GM10248 (cell line): ENCODE measurements at regions not wholly inside any gene's neighbourhood (a gene's known extent, or its start where the extent isn't known, plus 50 kb on each side); places are given as distances from the start of the nearest gene placed in this dataset.

Experiments
- CTCF ChIA-PET: fragments of 300-600 bp; sonication (Branson Sonifier 250); formaldehyde crosslinking; extraction: SDS; loops from one replicate; lab custom pipeline; 2021; ENCODE audit warnings: antibody characterized with exemption; lab: Yijun Ruan, JAX
- POLR2A ChIA-PET: fragments of 350-650 bp; sonication (Branson Sonifier 250); formaldehyde crosslinking; extraction: SDS; loops from one replicate; lab custom pipeline; 2020; ENCODE audit warnings: antibody characterized with exemption; lab: Yijun Ruan, JAX
- DNase-seq: peaks from one replicate; pipeline ENCODE4 v3.0.0; 2012; ENCODE audit errors: extremely low spot score
- TF ChIP-seq, protein P1 (sequence below): IDR thresholded peaks from 2 replicates; pipeline ENCODE4 v1.5.1; 2012; ENCODE audit warnings: mild to moderate bottlenecking, low read depth; ENCODE audit errors: extremely low read depth, missing control alignments, control extremely low read depth

DNA sequence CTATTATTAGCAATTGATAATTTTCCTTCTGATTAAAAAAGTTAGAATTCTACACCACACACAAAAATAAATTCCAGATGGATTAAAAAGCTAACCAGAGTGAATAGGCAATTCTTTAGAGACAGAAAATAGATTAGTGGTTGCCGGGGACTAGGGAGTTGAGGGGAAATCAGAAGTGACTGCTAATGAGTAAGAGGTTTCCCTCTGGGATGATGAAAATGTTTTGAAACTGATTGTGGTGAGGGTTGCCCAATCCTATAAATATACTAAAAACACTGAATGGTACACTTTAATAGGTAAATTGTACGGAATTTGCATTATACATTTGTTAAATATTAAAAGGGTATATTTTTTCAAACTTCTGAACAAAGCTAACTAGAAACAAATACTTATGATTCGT, 214.9 kb downstream of the GPAM start:
- ChIA-PET POLR2A (no interaction called here), CTCF (no interaction called here)
- TF ChIP-seq, protein P1, sequence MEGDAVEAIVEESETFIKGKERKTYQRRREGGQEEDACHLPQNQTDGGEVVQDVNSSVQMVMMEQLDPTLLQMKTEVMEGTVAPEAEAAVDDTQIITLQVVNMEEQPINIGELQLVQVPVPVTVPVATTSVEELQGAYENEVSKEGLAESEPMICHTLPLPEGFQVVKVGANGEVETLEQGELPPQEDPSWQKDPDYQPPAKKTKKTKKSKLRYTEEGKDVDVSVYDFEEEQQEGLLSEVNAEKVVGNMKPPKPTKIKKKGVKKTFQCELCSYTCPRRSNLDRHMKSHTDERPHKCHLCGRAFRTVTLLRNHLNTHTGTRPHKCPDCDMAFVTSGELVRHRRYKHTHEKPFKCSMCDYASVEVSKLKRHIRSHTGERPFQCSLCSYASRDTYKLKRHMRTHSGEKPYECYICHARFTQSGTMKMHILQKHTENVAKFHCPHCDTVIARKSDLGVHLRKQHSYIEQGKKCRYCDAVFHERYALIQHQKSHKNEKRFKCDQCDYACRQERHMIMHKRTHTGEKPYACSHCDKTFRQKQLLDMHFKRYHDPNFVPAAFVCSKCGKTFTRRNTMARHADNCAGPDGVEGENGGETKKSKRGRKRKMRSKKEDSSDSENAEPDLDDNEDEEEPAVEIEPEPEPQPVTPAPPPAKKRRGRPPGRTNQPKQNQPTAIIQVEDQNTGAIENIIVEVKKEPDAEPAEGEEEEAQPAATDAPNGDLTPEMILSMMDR, result no peak
- no peak for DNase-seq

DNA sequence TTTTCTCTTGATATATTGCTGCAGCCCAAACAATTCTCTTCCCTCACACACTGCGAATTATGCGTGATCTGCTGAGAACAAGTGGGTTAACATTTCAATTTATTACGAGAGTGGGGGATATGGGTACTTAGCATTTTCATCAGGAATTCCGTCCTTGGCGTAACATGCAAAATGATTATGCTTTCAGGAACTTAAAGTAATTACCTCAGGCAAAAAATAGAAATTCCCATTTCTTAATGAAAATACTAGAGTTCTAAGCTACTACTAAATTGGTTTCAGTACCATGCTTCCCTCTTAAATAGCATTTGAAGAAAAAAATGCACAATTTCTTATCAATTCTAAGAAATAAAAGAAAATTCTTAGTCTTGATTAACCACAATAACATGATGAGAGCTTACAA, 213.5 kb downstream of the GPAM start:
- TF ChIP-seq, protein P1, result no peak
- CTCF ChIA-PET, result interaction anchor here (0.8 to 1.5 kb wide), 3 partner anchors 15 to 36 kb away, joined by 3 read pairs; no protein-coding TSS in a partner anchor
- POLR2A ChIA-PET, result no interaction called here
- DNase-seq, result no peak

DNA sequence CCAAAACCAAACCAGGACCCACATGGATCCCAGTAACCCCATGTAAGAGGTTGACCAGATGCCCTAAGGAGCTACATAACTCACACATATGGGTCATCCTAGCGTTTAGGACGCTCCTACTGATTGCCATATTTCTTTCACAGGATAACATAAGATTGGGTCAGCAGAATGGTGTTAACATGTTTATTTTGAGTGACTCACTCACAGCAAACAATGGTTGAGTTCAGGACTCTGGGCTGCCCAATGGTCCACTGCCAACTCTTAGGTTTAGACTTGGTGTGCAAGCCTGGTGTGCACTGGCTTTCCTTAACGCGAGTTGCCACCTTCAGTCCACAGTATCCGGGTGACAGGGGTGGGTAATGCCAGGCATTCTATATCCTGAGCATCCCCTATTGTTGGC, 211.5 kb downstream of the GPAM start:
- TF ChIP-seq, protein P1, result no peak
- no peak for DNase-seq
- CTCF ChIA-PET, result interaction anchor here (1.1 kb wide), 1 partner anchor 9 kb away, joined by 3 read pairs; no protein-coding TSS in a partner anchor
- POLR2A ChIA-PET, result no interaction called here

DNA sequence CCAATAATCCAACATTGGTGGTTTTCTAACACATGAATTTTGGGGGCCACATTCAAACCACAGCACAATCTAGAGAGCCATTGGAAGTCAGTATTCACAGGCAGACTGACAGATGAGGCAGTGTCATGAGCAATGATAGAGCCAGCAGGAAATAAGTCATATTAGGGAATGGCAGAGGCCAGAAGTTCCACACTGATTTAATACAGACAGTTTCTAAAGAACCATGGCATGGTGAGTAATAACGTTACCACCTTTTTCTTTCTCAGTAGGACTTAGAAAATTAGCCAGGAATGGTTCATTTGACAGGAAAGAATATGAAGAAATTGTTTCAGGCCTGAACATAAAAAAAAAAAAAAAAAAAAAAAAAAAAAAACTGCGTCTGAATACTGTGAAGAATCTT, 210.3 kb downstream of the GPAM start:
- ChIA-PET POLR2A (no interaction called here), CTCF (no interaction called here)
- TF ChIP-seq, protein P1, result no peak
- DNase-seq, result no peak

DNA sequence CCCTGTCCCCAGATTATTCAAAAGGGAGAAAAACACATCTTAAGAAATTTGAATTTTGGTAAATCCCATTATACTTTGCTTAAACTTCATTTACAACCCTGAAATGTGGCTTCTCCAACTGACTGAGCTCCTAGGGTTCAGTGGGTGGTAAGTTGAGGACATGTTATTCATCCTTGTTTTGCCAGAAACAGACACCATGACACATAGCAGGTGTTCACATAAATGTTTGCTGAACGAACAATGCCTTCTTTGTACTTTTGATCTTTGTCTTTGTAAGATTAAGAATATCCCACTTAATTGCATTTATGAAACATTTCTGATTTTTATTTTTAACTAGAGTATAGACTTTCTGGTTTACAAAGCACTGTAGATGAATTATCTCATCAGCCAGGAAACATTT, 209.7 kb downstream of the GPAM start:
- POLR2A ChIA-PET, result no interaction called here
- TF ChIP-seq, protein P1, result no peak

DNA sequence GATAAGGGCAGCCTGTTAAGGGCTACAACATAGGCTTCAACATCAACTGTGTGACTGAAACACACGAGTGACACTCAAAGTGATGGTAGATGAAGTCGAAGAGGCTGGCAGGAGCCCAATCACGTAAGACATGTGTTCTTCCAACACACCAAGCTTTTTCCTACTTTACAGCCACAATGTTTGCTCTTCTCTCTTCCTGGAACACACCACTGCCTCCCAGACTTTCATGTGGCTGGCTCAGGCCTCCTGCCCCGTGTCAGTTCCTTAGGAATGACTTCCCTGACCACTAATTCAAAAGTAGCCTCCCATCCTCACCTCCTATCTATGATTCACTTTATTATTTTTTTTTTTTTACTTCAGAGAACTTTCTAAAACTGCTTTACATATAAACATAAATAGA, 209.2 kb downstream of the GPAM start:
- ChIA-PET POLR2A (no interaction called here), CTCF (interaction anchor here (1.7 kb wide), 1 partner anchor 11 kb away, joined by 6 read pairs; no protein-coding TSS in a partner anchor)
- DNase-seq, result no peak
- TF ChIP-seq, protein P1, result no peak

More for the DNA sequence above, 209.7 kb downstream of the GPAM start:
- CTCF ChIA-PET, result no interaction called here
- no peak for DNase-seq
